GDM1 (cell line): ENCODE measurements at regions not wholly inside any gene's neighbourhood (a gene's known extent, or its start where the extent isn't known, plus 50 kb on each side); places are given as distances from the start of the nearest gene placed in this dataset.

Source experiments
- DNase-seq: peaks from one replicate; lab custom pipeline; 2025; lab: John Stamatoyannopoulos, UW

DNA sequence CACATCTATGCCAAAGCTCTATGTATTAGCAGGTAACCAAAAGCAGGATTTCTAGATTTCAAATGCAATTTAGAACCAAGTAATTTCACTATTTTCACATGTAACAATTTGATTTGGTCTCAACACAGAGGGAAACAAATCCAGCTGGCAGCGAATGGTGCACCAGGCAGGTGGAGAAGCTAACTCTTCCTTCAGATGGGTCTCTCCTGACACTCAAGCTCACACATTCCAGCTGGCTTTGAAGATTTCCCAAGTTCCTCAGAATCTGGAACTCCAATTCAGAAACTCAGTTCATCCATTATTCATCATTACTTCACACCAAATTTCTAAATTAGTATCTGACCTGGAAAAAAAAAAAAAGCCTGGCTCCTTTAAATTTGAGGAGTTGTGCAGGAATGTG lies 318.1 kb upstream of the NECTIN3 start:
- DNase-seq: no peak

DNA sequence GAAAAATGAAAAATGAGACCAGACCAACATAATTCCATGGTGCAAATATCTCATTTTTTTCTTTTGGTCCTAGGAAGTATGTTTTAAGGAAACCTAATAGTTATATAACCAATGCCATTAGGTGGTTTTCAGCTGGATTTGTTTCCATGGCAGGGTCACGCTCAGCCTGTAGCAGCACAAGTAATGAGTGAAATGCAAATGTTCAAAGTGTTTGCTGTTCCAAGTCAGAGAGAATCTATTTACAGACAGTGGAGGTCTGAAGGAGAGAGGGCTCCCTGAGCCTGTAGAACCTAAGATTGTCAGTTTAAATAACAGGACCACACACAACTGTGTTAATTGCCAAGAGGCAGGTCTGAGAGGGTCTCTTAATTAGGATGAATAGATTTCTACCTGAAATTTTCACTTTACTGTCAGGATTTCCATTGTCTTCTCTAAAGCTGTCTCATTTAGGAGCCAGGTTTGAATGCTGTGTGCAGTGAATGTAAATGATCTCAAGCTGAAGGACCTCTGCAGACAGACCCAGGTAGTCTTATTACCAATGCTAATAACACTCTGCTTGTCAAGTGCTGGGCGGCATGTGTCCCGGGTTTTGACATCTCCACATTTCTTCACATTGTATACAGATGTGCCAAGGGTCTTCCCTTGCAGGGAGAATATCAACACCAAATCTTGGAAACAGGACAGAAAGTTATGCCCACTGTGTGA lies 317.3 kb upstream of the NECTIN3 start:
- DNase-seq: no peak

DNA sequence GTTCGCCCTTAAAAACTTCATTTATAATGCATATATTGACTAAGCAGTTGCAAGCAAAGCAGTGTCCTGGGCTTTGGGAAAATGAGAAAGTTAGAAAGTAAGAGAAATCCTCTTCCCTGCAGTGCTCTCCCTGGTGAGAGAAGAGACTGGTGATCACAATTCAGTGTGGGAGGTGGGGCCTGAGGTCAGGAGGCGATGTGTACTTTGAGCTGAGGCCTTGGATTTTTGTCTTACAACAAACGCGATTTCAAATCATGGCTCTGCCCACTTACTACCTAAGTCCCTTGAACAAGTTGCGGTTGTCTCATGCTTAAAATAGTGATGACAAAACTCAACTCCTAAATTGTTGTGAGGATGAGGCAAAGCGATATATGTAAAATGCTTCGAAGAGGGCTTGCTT lies 316.3 kb upstream of the NECTIN3 start:
- DNase-seq: no peak

DNA sequence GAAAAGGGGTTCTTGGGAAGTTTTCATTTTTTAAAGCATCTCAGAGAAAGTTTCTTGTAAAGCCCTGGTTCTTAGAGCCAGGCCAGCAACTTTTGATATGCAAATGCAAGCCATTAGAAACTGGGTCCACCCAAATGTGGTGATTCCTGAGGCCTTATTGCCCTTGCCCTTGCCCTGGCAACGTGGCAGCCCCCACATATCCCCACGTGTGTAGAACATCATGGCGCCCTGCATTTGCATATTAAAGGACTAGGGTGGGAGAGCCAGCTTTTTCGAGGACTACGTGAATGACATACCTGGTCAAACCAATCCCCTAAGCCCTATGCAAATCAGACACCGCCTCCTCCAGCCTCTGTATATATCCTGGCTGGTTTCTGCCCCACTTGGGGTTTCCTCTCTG lies 314.9 kb upstream of the NECTIN3 start:
- DNase-seq: no peak

DNA sequence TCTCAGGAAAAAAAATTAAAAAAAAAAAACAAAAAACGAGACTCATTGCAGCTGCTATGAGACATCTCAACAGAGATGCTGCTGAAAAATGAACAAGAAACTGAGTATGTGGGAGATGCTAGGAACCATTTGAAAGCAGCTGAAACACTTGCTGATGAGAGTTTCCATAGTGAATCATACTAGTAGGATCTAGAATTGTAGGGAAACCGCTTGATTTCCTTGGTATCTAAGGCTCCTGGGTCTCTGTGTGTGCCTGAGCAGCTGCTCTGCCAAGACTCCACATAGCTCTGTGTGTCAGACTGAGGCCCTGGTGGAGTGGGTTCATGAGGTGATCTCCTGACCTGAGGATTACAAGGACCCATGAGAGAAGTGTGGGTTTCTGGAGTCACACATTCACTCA lies 313.4 kb upstream of the NECTIN3 start:
- no peak for DNase-seq

DNA sequence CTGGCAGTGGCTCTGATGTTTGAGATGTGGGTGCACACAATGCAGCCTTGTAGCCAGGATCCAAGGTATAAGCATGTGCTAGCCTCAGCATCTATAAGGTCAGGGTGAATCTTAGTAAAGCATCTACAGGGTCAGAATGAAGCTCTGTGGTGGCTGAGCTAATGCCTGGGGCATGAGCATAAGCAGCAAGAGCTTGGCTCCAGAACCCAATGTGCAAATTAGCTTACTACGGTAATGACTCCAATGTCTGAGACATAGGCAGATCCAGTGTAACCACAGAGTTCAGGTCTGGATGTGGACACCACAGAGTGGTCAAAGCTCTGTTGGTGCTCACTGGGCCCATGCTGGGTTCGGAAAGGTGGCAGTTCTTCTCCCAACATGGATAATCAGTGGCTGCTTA lies 304.5 kb upstream of the NECTIN3 start:
- DNase-seq: no peak

DNA sequence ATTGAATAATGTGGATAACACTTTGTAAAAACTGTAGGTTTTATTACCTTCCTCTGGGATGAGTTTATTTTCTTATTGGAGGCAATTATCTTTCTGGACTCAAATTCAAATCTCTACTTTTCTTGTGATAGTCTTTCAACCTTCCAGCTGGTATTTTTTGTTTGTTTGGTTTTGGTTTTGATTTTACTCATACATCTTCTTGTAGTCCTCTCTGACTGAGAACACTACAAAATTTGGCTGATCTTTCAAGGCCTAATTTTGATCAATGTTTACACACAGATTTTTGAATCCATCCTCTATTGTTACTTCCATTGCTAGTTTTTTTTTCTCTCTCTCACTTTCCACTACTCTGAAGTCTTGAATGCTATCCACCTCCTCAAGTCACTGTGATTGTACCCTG lies 303.8 kb upstream of the NECTIN3 start:
- no peak for DNase-seq

DNA sequence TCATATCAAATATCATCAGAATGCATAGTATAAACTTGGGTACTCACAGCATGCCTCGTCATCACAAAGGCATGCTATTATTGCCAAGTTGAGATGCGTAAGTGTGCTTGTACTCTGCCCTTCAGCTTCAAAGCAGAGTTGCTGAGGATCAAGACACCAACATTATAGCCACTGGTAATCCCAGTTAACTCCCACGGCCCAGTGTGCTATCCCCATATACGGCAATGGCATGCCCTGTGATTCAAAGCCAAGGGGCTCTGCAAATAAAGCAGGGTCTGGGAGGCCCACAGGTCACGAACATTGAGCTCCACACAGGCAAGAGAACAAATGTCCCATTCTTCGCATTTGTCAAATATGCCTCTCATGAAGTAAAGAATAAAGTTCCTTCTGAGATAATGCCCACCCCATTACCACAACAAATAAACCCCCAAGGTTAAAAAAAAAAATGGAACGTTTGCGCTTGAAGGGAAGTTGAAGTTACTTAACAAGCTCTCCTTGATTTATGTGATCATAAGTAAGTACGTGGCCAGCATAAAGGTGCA lies 298.1 kb upstream of the NECTIN3 start:
- DNase-seq: no peak

DNA sequence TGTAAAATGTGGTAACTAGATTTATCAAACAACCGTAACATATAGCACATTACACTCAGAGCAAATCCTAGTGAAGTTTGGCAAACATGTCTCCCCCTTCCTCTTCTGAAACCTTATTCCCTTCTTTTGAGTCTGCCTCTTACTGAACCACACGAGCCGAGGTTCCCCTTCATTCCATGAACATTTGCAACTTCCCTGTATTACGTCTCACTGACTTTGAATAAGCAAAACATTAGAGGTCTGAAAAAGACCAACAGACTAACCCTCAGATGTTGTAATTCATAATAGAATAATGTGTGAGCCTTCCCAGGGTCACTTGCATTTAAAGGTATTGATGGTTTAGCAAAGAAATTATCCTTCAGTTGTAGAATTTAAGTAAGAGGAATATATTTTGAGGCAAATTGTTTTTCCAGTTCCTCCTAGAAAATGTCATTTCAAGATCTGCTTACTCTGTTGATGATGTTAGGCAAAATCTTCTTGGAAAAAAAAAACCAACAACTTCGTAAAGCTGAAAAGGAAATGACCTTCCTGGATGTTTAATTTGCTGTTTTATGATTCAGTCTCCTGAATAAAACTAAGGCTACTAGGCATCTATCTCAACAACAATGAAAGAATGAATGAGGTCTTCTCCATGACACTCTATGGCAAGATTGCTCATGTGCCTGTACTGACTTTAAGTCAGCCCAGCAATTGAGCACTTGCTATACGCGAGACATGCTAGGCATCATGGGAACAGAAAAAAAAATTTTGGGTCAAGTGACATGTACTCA lies 296.9 kb upstream of the NECTIN3 start:
- no peak for DNase-seq

DNA sequence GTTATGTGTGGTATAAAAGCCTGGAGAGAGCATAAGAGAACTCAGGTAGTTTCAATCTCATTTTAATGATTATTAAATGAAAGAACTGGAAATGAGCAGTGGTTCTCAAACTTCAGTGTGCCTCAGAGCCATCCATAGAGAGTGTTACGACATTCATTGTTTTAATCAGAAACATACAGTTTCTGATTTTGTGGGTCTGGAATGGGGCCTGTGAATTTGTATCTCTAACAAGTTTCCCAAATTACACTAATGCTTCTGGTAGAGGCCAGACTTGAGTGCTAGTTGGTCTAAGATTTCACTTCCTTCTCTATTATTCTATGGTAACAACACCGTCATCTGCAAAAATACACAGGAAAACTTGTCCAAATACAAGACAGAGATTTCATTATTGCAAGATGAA lies 292.0 kb upstream of the NECTIN3 start:
- DNase-seq: no peak

DNA sequence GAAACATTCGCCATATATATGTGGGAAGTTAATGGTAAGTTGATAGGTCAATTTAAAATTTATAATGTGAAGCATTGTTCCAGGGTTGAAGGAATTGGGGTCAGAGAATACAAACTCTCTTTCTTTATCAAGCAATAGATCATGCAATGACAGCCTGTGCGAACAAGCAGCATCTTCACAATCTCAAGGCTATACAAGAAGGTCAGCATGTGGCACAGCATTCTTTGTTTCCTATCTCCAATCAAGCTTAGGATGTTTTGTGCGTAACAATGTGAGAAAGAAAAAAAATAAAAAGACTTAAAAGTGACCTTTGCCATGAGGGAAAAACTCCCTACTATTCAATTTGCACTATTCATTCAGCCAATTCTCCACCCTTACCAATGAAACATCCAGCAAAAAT lies 288.1 kb upstream of the NECTIN3 start:
- no peak for DNase-seq

DNA sequence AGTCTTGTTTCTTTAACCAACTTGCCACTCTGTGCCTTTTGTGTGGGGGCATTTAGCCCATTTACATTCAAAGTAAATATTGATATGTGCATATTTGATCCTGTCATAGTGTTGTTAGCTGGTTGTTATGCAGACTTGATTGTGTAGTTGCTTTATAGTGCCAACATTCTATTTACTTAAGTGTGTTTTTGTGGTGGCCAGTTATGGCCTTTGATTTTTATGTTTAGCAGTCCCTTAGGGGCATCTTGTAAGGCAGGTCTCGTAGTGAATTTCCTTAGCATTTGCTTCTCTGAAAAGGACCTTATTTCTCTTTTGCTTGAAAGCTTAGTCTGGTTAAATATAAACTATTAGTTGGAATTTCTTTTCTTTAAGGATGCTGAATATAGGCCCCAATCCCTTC lies 282.8 kb upstream of the NECTIN3 start:
- DNase-seq: no peak

DNA sequence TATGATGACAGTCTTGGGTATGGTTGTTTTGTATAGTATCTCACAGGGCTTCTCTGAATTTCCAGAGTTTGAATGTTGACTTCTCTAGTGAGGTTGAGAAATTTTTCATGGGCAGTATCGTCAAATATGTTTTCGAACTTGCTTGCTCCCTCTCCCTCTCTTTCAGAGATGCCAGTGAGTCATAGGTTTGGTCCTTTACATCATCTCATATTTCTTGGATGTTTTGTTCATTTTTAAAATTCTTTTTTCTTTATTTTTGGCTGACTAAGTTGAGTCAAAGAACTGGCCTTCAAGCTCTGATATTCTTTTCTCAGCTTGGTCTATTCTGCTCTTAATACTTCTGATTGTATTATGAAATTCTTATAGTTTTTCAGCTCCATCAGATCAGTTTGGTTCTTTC lies 282.3 kb upstream of the NECTIN3 start:
- no peak for DNase-seq

DNA sequence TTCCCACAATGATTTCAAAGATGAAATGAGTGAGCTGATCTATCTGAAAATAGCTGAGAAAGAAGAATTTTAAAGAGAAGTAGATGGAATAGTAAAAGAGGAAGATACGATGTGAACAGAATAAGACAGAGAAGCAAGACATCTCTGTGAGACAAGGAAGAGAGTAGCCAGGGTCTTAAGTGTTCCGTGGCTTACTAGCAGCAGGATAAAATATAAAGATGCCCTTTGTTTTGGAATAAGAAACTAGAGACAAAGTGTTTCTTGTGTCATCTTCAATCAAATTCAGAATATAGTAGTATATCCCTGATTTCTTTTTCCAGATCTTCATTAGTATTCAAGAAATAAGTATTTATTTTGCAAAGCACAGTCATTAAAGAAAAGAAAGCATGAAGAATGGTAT lies 281.0 kb upstream of the NECTIN3 start:
- DNase-seq: no peak

DNA sequence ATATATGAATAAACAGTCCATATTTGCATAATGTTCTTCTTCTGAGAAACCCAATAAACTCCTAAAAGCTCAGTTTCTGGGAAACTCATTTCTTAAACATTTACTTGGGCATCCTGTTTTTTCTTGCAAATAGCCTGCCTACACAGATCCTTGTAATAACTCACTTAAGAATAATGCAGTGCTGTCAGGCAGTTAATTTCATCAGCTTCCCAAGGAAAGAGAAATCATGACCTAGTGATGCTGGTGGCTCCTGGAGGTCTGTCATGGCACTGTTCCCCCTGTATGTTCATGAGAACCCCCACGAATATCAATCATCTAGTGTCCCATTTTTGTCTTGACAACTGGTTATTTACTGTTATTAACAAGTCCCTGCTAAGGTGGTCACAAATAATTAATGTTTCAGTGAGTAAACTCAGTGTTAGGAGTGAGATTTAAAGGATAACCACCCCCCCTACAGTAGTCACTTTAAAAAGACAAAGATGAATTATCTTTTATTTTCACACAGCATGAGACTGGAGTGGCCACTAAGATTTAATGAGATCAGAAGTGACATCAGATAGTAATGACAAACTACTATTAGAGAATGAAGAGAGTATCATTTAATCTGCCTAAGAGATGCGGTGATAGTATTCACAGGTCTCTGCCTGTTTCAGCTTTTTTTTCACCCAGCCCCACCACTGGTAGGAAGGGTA lies 279.5 kb upstream of the NECTIN3 start:
- no peak for DNase-seq

DNA sequence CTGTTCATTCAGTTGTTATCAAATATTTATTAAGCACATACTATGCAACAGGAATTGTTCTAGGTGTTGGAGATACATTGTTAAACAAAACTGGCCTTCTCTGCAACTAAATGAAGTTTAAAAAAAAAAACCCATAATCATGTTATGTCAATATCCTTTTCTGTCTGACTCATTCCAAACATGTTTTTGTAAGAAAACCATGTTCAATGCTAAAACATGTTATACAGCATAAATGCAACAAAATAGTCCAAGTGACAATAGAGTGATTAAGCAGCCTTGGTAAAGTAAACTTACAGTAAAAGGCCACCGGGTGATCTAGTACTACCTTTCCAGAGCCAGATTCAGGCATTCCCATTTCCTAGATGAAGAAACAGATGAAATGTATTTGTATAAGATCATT lies 278.0 kb upstream of the NECTIN3 start:
- DNase-seq: no peak

DNA sequence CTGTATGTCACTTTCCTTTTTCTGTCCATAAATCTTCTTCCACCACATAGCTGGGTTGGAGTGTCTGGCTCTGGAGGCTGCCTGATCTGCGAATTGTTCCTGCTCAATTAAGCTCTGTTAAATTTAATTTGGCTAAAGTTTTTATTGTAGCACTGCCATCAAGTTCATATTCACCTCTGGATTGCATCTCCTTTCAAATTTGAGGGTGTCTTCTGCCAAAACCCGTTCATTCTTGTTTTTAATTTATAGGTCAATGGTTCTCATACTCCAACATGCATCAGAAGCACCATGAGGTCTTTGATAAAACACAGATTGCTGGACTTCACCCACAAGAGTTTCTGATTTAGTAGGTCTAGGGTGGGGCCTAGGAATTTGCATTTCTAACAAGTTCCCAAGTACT lies 276.5 kb upstream of the NECTIN3 start:
- DNase-seq: no peak

DNA sequence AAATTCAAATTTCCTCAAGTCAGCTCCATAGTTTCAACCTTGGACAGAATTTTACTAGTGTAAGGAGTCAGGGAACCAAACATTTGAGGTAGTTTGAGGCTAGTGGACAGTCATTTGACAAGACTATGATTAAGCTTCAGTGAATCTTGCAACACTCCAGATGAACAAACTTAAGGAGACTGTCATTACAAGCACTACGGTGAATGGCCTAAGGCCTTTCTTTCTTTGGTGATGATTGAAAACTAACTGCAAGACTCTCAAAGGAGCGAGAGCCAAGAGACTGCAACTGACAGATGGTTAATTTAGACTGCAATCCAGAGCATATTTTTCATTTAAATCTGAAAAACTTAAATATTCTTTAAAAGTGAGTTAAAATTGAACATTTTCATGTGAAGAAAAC lies 272.3 kb upstream of the NECTIN3 start:
- no peak for DNase-seq

DNA sequence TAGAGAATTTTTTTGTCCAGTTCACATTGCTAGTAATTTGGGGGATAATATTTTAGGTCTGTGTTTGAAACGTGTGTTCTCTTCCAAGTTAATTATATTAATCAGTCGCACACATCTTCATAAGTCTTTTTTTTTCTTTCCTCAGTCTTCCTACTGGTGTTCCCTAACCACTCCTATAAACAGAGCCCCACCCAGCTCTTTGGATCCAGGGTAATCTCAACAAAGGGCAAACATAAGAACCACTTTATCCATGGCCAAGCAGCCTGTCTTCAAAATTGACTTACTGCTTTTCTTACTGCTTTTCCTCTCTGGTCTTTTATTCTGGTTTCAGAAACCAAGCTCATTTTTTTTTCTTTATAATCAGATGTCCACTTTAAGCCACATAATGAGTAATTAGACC lies 266.8 kb upstream of the NECTIN3 start:
- DNase-seq: no peak

DNA sequence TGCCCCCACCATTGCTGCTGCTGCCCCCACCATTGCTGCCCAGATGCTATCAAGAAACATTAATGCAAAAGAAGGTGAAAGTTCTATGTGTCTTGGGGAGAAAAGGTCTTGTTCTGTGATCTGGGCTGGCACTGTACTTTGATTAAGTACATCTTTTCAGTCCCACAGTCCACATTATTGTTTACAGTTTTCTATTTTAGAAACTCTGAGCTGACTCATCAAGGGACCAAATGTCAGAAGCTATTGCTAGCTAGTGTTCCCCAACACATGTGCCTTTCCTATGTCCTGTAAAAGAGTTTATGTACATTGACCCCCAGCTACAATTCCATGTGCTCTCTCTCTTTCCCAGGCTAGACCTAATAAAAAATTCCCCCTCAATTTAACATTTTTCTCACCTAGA lies 264.7 kb upstream of the NECTIN3 start:
- DNase-seq: no peak

DNA sequence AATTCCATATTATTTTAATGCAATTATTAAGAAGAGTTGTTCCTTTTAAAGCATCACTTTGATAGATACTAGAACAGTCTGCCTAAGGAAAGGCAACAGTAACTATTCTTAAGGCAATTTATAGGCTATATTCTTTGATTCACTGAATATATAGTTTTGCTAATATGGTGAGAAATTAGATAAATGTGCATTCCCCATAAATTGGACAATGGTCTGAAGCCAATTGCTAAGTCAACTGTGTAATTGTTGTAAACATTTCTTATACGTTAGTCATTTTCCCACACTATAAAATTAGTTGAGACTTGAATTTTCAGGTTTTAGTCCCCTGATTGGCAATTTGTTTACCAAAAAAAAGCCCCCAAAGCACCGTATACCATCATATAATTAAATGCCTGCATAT lies 263.0 kb upstream of the NECTIN3 start:
- no peak for DNase-seq

DNA sequence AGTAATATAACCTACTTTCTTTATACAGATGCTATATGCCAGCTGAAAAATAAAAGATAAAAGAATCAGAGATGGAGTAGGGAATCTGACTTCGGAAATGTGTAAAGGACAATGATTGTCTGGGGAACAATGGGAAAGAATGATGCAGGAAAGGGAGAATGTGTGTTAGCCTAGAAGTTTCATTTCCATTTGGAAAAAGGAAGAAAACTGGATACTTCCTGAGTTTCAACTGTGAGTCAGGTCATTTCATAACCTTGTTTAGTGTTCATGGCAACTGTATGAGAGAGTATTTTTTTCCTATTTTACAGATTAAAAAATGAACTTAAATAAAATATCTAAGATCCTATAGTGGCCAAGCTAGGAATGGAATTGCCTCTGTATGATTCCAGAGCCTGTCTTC lies 261.3 kb upstream of the NECTIN3 start:
- DNase-seq: no peak

DNA sequence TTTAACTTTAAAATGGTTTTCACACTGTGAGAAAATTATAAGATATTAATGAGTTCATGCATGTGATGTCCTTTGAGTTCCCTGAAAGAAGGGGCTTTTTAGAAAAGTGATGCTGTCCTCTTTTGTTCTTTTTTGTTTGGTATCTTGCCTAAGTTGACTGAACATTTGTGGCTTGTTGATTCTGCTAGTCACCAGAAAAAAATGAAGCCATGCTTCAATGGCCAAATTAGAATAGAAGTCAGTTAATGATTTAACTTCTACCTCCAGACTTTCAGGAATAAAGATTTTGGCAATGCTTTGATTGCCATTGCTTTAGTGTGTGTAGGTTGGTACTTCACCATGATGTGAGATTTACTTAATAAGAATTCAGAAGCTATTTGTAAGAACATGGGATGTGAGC lies 260.6 kb upstream of the NECTIN3 start:
- no peak for DNase-seq
